Activated gamma-delta T cell treated with Interleukin-2 at 50 U/mL for 16 hours (primary cell): ENCODE measurements at regions not wholly inside any gene's neighbourhood (a gene's known extent, or its start where the extent isn't known, plus 50 kb on each side); places are given as distances from the start of the nearest gene placed in this dataset.
"Not testable (repeated sequence)": the region's sequence is repeated elsewhere in the genome, so short reads cannot be mapped to it uniquely, and the experiment has no call there.

ENCODE experiments used
- DNase-seq: peaks from one replicate; pipeline ENCODE4 v3.0.0-alpha.2; 2020

DNA sequence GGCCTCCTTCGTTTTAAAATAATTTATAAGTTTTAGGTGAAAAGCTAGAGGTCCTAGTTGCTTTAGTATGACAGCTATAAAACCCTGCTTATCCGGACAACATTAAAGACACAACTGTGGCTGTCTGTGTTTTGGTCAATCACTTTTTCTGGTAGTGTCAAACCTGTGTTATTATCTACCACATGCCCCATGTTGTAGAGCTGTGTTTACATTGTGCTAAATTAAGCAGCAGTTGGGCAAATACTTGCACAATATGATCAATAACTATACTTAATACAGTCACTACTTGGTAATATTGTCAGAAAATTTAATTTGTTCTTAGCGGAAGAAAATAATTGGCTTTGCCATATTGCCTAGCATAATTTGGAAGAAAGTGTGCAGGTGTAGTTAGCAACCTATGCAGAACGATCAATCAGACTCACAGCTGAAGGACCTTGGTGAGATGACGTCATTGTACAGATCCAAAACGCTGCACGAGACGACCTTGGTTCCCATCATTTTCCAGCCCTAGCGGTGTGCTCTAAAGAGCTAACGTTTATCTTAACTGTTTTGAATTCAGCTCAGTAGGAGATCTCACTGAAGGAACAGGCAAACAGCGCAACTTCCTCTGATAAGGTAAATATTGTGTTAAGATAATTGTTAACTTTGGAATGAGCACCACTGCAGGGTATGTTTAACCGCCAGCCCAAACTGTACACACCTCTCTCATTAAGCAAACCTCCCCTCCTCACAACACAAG is 476.6 kb downstream of the IRS2 start:
- no peak for DNase-seq

DNA sequence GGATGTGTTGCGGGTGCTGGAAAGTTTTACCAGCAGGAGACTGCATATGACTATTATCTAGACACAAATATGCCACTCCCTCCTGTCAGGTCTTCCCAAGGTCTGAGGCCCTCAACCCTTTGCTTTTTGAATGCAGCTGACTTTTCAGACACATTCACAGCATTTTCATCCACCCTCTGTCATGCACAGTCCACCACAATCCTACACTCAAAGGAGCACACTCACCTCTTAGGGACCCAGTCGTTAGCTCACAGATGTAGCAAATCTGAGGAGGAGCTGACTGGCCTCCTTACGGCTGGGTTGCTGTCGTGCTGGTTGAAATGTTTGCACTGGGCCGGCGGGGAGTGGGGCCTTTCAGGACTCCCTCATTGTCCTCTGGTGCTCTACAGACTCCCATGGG is 479.4 kb downstream of the IRS2 start:
- DNase-seq, result no peak

DNA sequence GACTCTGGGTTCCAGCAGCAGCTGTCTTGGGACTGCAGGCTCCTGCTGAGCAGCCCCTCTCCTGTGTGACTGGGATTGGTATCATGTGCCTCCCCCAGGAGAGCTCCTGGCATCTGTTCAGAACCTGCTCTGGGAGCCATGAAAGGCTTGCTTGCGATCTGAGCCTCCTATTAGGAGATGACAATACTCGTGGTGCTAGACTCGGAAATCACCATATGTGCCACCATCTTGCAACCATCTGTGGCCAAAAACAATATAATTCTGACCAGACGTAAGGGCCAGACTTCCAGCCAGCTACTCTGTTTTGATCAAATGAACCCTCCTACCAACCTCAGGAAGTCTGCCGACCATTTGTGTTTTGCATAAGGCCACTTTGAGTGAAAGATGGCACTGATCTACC is 484.7 kb downstream of the IRS2 start:
- no peak for DNase-seq

DNA sequence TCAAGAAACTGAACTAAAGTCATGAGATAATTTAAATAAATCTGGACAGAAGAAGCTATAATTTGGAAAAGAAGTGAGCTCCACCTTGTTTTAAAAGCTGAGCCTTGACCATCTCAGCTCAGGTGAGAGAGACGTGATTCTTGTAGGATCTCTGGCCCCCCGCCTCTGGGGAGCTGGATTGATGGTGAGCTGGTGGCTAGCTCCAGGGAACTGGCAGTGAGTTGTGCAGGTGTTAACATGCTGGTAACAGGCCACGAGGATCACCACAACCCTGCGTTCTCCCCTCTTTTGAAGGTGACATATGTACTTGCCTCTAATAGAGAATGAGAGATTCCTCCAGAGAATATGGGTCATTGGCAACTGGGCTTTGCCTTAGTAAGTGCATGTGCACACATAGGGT is 485.1 kb downstream of the IRS2 start:
- DNase-seq, result no peak

DNA sequence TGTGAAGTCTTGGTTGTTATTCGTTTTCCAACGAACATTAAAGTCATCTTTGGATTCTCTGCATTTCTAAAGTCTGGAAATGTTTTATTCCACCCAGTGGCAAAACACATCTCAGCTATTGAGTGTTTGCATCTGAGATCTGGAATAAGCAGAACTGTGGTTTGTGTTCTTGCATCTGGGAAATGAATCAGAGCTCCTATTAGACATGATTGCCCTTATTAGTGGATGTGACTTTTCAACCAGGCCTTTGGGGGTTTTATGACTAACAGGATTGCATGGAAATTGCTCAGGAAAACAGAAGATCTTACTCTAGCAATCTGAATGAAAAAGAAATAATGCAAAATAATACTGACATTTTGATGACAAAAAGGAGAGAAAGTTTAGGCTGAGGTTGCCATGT is 488.8 kb downstream of the IRS2 start:
- no peak for DNase-seq

DNA sequence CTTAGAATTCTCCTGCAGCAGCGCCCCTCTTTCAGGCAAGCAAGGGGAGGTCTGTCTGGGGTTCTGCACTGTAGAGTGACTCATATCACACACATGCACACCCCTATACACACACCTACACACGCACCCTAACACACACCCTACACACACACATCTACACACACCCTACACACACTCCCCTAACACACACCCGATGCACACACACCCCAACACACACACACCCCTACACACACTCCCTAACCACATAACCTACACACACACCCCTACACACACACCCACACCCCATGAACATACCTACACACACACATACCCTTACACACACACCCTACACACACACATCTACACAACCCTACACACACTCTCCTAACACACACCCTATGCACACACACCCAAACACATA is 493.2 kb downstream of the IRS2 start:
- no peak for DNase-seq

DNA sequence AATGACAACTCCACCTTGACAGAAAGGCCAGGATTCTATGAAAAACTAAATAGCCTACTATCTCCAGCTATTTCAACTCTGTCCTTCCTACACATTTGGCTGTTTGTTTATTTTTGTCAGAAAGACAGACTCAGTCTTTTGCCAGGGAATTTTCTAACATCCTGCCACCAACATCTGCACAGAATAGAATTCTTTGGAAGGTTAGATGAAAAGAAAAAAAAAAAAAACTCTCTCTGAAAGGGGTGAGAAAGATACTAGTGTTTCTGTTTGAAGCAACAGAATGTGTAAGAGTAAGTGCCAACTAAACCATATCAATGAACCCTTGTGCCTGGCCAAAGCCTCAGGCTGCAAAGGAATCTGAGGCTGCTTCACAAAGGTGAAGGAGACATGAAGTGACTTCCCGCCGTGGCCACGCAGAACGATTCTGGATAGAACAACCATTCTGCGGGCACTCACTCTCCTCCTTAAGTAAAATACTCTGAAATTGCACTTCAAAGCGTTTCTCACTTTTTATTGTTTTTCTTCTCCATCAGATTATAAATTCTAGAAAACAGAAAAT is 498.2 kb downstream of the IRS2 start:
- DNase-seq, result no peak

DNA sequence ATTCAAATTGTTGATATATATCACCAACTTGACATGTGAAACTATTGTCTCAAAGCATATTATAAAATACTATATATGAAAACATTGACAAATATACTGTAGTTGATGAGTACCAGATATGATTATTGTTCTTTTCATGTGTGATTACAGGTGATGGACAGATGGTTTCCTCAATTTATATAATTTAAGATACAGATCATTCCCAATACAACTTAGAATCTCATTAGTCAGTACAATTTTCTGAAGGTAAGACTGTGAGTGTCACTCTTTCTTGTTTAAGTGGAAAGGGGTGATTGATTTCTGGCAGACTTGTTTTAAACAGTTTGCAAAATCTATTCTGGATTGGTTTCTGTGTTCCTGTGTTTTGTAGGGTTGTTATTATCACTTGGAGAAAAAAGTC is 498.8 kb downstream of the IRS2 start:
- DNase-seq, result no peak

DNA sequence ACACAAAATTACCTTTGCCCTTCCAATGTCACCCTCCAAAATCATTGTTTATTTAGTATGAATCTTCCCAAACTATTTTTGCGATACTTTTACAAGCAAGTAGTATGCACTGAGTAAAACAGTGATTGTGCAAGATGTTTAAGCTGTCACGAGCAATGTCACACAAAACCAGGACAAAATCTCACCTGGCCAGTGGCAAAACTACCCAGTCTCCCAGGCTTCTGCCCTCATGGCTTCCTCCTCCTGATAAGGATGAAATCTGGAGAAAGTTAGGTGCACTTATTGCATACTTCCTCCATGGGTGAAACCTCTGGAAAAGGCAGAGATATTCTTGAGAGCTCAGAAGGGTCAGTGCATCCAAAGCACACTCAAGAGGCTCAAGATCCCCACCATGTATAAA is 500.8 kb downstream of the IRS2 start:
- DNase-seq, result no peak

DNA sequence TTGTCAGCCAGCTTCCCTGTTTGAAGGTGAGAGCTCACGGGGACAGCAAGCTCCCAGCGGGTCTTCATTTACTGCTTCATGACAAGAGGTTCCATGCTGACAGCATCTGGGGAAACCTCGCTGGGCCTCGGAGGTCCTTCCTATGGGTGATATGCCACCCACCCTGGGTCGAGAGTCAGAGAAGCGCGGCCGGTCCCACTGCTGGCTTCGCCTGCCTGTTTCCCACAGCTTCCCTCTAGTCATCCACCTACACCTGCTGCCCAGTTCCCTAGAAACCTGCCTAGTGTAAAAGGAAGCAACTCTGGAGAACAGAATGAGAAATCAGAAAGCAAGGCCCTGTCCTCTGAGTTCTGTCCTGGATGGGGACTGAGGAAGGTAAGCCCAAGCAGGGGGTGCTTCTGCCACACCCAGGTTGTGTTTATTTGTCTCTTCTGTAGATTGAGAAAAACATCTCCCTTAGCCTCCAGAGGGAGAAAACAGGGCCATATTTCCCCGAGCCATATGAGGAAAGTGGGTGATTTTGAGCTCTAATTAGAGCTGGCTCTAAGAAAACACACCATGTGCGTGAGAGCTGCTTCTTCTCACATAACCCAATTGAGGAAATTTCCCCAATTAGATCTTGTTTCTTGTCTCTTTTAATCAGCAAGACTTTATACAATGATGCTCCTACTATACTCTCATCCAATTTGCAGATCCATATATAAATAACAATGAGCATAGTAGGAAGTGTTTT is 504.3 kb downstream of the IRS2 start:
- no peak for DNase-seq

DNA sequence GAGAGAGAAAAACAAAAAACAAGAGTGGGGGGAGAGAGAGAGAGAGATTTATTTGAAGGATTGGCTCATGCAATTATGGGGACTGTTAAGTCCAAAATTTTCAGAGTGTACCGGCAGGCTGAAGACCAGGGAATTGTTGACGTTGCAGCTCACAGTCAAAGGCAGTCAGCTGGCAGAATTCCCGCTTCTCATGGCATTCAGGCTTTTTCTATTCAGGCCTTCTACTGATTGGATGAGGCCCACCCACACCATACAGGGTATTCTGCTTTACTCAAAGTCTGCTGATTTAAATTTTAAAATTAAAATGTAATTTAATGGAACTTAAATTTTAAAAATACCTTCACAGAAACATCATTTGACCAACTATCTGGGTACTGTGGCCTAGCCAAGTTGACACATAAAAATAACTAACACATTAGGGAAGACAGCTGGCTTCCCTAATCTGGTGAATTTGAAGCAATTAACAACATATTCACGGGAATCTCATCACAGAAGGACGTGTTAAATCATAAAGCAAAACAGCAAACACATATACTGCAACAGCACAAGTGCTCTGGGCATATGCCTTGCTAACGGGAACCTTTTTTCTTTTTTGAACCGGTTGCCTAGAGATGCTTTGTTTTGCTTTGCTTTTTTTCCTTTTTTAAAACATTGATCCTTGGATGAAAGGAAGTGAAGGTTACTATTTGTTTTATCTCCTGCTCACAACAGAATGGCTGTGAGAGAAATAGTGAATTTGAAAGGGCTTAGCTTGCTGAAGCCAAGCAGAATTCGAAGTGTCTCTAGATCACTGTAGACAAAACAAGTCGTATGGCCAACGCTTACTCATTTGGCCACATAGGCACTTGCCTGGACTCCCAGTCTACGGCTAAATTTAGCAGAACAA is 505.1 kb downstream of the IRS2 start:
- DNase-seq, result no peak

DNA sequence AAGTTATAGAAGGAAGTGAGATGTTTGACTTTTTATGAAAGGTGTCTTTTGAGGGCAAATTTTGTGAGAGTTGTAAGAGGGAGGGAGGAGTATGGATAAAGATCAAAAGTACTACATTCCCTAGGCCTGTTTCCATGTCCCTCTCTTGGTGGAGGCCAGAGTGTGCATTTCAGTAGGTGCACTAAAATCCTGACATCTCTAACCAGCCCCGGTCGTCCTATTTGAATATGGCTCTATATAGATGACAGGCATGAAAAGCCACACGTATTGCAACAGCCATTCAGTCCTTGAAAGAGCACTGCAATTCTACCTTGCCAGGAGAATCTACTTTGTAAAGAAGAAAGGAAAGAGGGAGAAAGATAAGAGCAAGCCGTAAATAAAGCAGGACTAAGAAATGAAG is 510.1 kb downstream of the IRS2 start:
- no peak for DNase-seq

DNA sequence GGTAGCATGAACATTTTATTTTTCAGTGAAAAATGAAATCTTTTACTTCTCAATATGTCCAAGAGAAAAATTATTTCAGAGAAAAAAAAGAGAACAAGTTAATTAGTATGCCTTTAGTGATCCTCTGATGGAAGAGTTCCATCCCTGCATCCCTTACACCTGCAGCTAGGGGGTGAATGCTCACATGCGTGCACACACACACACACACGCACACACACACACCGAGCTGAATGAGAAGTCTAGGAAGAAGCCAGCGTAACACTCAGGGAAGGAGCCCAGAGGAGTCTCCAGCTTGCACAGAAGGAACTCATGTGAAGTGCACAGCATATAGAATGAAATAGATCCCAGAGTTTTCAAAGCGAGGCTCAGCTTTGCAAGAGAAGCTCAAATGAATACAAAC is 510.5 kb downstream of the IRS2 start:
- DNase-seq, result no peak

DNA sequence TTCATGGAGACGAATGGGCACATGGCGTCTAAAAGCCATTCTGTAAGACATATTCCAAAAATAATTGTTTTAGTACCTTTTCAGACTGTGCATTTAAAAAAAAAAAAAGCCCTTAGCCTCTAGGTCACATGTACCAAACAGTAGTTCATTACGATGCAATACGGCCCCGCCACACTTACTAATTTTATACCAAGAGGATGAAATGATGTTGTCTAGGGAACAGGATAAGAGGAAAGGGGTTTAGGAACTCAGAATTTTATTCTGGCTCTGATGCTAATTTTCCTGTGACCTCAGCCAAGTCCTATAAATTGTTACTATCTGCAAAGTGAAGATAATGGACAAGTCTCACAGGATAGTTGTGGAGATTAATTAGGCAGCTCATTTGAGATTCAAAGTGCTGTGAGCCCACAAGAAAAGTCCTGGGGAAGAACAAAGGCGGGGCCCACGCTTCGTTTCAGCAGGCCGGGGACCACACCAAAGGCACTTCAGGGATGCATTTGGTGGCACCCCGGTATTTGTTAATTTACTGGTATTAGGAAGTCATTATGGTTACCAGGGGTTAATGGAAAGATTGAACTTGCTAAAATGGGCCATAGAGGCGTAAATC is 511.1 kb downstream of the IRS2 start:
- DNase-seq, result no peak

DNA sequence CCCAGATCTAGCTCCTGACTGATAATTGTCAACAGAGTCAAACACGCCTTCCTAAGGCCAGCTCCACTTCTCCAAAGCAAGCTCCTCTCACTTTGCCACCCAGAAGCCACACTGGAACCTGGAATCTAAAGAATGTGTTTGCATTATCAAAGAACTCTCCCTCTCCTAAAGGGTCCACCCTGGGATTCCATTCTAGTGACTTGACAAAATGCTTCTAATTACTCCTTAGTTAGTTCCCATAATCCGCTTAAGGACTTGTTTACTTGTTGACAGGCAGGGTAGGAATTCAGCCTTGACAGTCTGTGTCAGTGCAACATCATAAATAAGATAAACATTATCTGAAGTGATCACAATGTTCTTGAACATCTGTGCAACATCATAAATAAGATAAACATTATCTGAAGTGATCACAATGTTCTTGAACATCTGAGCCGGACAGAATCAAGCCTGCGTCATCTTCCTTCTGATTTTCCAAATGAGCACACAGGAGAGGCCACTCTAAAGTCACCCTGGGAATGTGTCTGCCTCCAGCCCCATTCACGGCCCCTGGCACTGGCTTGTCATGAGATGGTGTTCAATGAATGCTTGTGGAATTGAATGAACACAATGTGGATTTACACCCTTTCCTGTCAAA is 512.1 kb downstream of the IRS2 start:
- no peak for DNase-seq

DNA sequence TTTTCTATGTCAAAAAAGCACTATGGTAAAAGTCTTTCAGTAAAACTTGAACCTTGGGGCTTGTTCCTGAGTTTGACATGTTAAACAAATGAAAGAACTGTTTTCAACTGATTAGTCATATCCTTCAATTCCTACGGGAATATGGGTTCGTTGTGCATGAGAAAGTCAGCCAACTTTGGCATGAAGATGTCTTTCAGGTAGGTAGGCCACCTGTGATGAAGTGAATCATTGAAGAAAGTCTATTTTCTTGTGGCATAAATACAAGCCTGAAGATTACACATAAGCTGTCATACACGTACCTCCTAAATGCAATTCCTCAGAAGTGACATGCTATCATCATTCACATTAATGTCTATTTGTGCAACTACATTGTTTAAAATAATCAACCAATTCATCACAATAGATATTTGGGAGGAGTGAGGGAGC is 513.0 kb downstream of the IRS2 start:
- DNase-seq, result no peak

DNA sequence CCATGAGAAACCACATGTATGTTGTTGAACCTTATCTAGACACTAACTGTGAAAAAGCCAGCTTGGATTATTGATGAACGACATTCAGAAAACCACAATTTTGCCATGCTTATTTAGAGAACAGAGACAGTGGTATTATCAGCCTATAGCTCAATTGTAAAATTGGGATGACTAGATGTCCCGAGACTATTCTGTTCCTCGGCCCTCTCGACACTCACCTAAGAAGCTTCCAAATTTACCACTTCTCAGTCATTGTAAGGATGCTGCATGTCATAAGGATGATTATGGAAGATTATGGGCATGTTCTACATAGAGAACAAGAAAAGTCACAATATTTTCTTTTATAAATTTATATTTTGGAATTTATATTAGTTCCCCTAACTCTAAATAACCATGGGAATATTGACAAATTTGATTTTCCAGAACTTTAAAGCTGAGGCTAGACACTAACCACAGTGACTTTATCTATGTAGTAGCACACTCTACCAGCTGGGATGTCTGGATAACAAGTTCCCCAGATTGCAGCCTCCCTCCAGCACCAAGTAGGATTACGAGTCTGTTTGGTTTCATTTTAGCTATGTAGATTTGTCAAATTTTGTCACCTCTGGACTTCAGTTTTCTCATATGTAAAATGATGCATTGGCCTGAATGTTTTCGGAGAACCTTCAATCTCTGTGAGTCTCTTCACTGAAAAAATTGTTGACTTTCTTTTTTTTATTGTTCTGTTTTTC is 513.6 kb downstream of the IRS2 start:
- DNase-seq, result no peak

DNA sequence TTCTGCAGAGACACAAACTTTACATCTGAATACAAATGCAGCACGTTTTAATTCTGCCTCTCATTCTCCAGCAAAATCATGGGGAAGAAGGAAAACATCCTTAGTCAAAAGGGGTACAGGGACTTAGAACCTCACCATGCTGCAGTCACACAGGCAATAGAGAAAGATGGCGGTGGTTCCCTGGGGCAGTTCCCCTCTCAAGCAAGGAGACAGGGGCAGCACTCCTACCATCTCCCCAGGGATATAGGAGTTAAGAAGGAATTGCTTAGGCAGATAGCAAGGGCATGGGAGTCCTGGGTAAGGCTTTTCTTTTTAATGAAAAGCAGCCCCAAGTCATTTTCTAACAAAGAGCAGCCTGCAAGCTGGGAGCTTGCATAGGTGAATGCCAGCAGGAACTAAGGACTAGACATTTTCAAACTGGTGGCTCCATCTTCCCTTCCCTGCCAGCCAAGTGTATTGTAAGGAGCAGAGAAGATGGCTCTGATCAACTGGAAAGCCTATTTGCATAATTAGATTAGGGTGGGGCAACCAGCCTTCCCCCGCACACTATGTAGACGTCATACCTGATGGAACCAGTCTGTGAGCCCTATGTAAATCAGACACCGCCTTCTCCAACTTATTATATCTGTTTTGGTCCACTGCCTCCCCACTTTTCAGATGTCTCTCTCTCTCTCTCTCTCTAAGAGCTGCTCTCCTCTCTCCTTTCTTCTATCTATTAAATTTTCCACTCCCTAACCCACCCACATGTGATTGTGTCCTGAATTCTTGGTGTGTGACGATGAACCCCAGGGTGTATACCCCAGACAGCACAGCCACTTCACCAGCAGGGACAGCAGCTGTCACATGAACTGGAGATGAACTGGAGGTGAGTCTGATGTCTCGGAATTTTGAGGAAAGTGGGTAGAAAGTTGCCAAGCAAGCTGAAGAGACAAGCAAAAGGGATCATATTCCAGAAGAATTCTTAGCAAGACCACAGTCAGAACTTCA is 514.5 kb downstream of the IRS2 start:
- DNase-seq, result no peak

DNA sequence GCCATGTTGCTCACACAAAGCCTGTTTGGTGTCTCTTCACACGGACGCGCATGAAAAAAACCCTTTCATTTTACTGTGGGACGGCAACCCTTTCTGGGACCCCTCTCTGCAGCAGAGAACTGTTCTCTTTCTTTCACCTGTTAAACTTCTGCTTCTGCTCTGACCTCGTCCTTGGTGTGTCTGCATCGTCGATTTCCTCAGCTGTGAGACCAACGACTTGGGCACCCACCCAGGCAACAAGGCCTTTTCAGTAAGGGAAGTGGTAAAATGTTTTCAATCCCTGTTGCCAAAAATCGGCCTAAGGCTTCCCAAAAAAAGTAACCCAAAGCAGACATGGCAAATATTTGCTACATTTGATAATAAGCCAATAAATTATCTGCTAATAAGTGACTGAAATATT is 515.3 kb downstream of the IRS2 start:
- no peak for DNase-seq

DNA sequence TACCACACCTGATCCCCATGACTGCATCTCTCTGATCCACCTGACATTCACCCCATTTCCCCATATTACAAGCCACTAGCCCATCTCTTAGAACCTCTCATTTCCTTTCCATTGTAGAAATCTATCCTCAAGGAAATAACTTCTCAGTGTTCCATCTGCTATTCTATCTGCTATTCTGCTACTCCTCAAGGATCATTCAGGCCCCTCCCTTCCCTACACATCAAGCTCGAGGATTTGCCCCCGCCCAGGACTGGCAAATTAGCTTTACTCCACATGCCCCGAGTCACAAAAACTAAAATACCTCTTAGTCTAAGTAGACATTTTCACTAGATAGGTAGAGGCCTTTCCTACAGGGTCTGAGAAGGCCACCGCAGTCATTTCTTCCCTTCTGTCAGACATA is 517.0 kb downstream of the IRS2 start:
- DNase-seq, result not testable (repeated sequence)
